ENCODE measurements at regions not wholly inside any gene's neighbourhood (a gene's known extent, or its start where the extent isn't known, plus 50 kb on each side); places are given as distances from the start of the nearest gene placed in this dataset.

DNA sequence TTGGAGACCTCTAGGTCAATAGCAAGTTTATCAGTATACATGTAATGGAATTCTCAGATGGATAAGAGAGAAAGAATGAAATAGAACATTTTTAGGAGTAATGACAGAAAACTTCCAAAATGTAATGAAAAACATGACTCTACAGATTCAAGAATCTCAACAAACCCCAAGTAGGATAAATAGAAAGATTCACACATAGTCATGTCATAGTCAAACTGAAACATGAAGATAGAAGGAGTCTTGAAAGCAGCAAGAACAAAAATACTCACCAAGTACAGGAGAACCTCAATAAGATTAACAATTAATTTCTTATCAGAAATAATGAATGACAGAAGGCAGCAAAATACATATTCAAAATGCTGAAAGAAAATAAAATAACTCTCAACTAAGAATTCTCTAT, 164.5 kb downstream of the SPATA31D1 start:
- TF ChIP-seq POLR2A (IDR thresholded peaks at IDR 0.05) (no peak), CTCF (IDR thresholded peaks at IDR 0.05) (no peak)

Data from lower leg skin (tissue), 3 donors.